NCI-H1105 treated with DMSO at 0.1 percent for 48 hours (cell line): ENCODE measurements at regions not wholly inside any gene's neighbourhood (a gene's known extent, or its start where the extent isn't known, plus 50 kb on each side); places are given as distances from the start of the nearest gene placed in this dataset.

Source experiments
- DNase-seq: peaks from one replicate; lab custom pipeline; 2025; lab: John Stamatoyannopoulos, UW

- DNase-seq: no peak
These were observed 52.5 kb downstream of the PF4 start for GRCh38 chr4:73929278-73929677.

GRCh38 chr4:73923631-73923937 is 54.4 kb downstream of the CXCL1 start:
- no peak for DNase-seq

GRCh38 chr4:73922766-73923630 is 53.8 kb downstream of the CXCL1 start:
- peak; percentile 1 for DNase-seq

GRCh38 chr4:73922317-73922716 is 53.1 kb downstream of the CXCL1 start:
- DNase-seq: no peak
